ENCODE measurements at regions not wholly inside any gene's neighbourhood (a gene's known extent, or its start where the extent isn't known, plus 50 kb on each side); places are given as distances from the start of the nearest gene placed in this dataset.

DNA sequence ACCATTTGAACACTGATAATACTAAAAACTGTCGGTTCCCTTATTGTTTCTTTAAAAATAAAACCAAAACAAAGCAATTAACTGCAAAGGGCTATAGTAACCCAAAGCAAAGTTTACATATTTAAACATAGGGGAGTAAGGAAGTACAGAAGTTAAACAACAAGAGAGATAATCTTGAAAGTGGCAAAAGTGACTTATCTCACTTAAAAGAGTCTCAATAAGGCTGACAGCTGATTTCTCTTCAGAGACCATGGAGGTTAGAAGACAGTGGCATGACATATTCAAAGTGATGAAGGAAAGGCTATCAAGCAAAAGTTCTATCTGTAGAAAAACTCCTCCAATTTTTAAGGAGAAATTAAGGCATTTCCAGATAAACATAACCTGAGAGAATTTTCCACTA is 233.5 kb upstream of the HDAC9 start:
- no peaks in the 10 kb centered on the region for H3K4me1 Mint-ChIP-seq
- Histone ChIP-seq H3K9ac (no peak overlapping the region), H3K36me3 (no peaks in the 10 kb centered on the region), H4K20me1 (ENCODE audit: low read depth) (no peaks in the 10 kb centered on the region), H3K27me3 (no peaks in the 10 kb centered on the region), H2AFZ (replicated peaks) (no peak overlapping the region), H3K27ac (no peak overlapping the region), H3K4me3 (no peak overlapping the region), H3K4me1 (no peaks in the 10 kb centered on the region), H3K79me2 (ENCODE audit: low read depth) (no peaks in the 10 kb centered on the region), H3F3A (ENCODE audit: low read depth) (no peaks in the 10 kb centered on the region), H3K4me2 (no peak overlapping the region), H3K9me3 (ENCODE audit: low read depth) (peaks cover 3% of the 10 kb centered on the region)
- no peak overlapping the region for H3K27ac Mint-ChIP-seq
- DNase-seq (ENCODE audit: low spot score) = no peak
- TF ChIP-seq, protein P1, sequence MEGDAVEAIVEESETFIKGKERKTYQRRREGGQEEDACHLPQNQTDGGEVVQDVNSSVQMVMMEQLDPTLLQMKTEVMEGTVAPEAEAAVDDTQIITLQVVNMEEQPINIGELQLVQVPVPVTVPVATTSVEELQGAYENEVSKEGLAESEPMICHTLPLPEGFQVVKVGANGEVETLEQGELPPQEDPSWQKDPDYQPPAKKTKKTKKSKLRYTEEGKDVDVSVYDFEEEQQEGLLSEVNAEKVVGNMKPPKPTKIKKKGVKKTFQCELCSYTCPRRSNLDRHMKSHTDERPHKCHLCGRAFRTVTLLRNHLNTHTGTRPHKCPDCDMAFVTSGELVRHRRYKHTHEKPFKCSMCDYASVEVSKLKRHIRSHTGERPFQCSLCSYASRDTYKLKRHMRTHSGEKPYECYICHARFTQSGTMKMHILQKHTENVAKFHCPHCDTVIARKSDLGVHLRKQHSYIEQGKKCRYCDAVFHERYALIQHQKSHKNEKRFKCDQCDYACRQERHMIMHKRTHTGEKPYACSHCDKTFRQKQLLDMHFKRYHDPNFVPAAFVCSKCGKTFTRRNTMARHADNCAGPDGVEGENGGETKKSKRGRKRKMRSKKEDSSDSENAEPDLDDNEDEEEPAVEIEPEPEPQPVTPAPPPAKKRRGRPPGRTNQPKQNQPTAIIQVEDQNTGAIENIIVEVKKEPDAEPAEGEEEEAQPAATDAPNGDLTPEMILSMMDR (IDR thresholded peaks at IDR 0.05) = no peak
- H3K27me3 Mint-ChIP-seq (ENCODE audit: insufficient read depth, low read depth) = no peaks in the 10 kb centered on the region
- H3K9me3 Mint-ChIP-seq = peaks cover 6% of the 10 kb centered on the region
- H3K36me3 Mint-ChIP-seq = no peaks in the 10 kb centered on the region
- H3K4me3 Mint-ChIP-seq = no peak overlapping the region

DNA sequence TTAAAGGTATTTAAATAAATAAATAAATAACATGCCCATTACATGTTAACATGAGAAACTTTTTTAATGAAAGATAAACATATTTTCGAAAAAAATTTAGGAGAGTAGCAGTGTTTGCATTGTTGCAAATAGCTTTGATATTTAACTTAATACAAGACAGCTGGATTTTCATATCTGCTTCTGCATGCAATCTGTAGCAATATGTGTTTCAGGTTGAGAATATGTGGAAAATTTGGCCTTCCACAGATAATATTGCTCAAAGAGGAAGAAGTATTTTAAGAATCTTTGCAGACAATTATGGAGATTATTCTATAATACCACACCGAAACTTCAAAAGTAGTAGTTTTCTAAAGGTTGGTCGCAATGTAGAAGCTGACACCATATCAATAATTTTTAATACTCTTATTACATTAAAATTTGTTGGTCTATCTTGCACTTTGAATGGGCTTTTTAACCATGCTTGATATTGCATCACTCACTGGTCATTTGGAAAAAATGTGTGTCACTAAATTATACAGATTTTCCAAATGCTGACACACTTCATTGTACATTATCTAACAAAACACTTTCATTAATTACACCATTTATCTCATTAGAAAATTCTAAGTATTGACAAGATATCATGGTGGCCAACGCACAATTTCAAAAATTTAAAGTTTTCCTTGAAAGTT is 229.8 kb upstream of the HDAC9 start:
- no peak overlapping the region for H3K4me2 ChIP-seq
- H3K79me2 ChIP-seq (ENCODE audit: low read depth) = no peaks in the 10 kb centered on the region
- H3K9me3 ChIP-seq (ENCODE audit: low read depth) = peaks cover 3% of the 10 kb centered on the region
- Mint-ChIP-seq H3K4me3 (no peak overlapping the region), H3K36me3 (no peaks in the 10 kb centered on the region), H3K27ac (no peak overlapping the region), H3K9me3 (peaks cover 6% of the 10 kb centered on the region), H3K4me1 (no peaks in the 10 kb centered on the region), H3K27me3 (ENCODE audit: insufficient read depth, low read depth) (no peaks in the 10 kb centered on the region)
- no peaks in the 10 kb centered on the region for H3K36me3 ChIP-seq
- no peaks in the 10 kb centered on the region for H4K20me1 ChIP-seq (ENCODE audit: low read depth)
- H3K27me3 ChIP-seq = no peaks in the 10 kb centered on the region
- H3K4me3 ChIP-seq = no peak overlapping the region
- no peak overlapping the region for H3K9ac ChIP-seq
- TF ChIP-seq, protein P1 (IDR thresholded peaks at IDR 0.05) = no peak
- TF ChIP-seq EZH2 (IDR thresholded peaks at IDR 0.05) (no peak), EZH2phosphoT487 (IDR thresholded peaks at IDR 0.05) (no peak)
- no peak overlapping the region for H2AFZ ChIP-seq (replicated peaks)
- H3K27ac ChIP-seq = no peak overlapping the region
- no peaks in the 10 kb centered on the region for H3K4me1 ChIP-seq
- no peaks in the 10 kb centered on the region for H3F3A ChIP-seq (ENCODE audit: low read depth)
- no peak for DNase-seq (ENCODE audit: low spot score)

GRCh38 chr7:18268571-18268970 is 227.0 kb upstream of the HDAC9 start:
- H2AFZ ChIP-seq (replicated peaks) = peak overlapping the region; percentile 12
- H3K27me3 Mint-ChIP-seq (ENCODE audit: insufficient read depth, low read depth) = no peaks in the 10 kb centered on the region
- no peaks in the 10 kb centered on the region for H3K79me2 ChIP-seq (ENCODE audit: low read depth)
- H3F3A ChIP-seq (ENCODE audit: low read depth) = no peaks in the 10 kb centered on the region
- no peaks in the 10 kb centered on the region for H4K20me1 ChIP-seq (ENCODE audit: low read depth)
- no peak overlapping the region for H3K27ac Mint-ChIP-seq
- H3K4me1 ChIP-seq = no peaks in the 10 kb centered on the region
- H3K36me3 ChIP-seq = no peaks in the 10 kb centered on the region
- H3K4me3 Mint-ChIP-seq = no peak overlapping the region
- no peak for DNase-seq (ENCODE audit: low spot score)
- H3K4me3 ChIP-seq = no peak overlapping the region
- no peaks in the 10 kb centered on the region for H3K27me3 ChIP-seq
- no peak for TF ChIP-seq EZH2phosphoT487 (IDR thresholded peaks at IDR 0.05)
- TF ChIP-seq, protein P1 (IDR thresholded peaks at IDR 0.05) = no peak
- no peak for TF ChIP-seq EZH2 (IDR thresholded peaks at IDR 0.05)
- H3K36me3 Mint-ChIP-seq = no peaks in the 10 kb centered on the region
- no peak overlapping the region for H3K4me2 ChIP-seq
- no peak overlapping the region for H3K27ac ChIP-seq
- H3K9me3 Mint-ChIP-seq = no peaks in the 10 kb centered on the region
- H3K9me3 ChIP-seq (ENCODE audit: low read depth) = no peaks in the 10 kb centered on the region
- H3K9ac ChIP-seq = no peak overlapping the region
- H3K4me1 Mint-ChIP-seq = no peaks in the 10 kb centered on the region

Measured in neural progenitor cell (in vitro differentiated cells).